ENCODE measurements at regions not wholly inside any gene's neighbourhood (a gene's known extent, or its start where the extent isn't known, plus 50 kb on each side); places are given as distances from the start of the nearest gene placed in this dataset.
"Not testable (repeated sequence)": the region's sequence is repeated elsewhere in the genome, so short reads cannot be mapped to it uniquely, and the experiment has no call there.

GRCh38 chr1:144065299-144066060 lies 93.7 kb upstream of the FAM72C start:
- H3K79me2 ChIP-seq (ENCODE audit: control insufficient read depth in 1 of 2, insufficient read depth in 2 of 2, low read length in 2 of 2); CTCF ChIA-PET (ENCODE audit: partially characterized antibody); H3K9ac ChIP-seq (replicated peaks in 1 of 4; ENCODE audit: extremely low read depth in 1 of 4, low read depth in 3 of 4, low read length in 3 of 4); H4K5ac ChIP-seq (ENCODE audit: insufficient read length, low read depth, low read length); H2AK5ac ChIP-seq (ENCODE audit: low read depth, low read length); H3K27ac ChIP-seq (ENCODE audit: low read depth, low read length); H3K9me3 ChIP-seq (ENCODE audit: insufficient read depth in 2 of 2, low read depth in 1 of 2, low read length in 1 of 2); H3K27me3 ChIP-seq (replicated peaks in 1 of 4; ENCODE audit: control insufficient read depth in 3 of 4, extremely low read depth in 1 of 4, insufficient read depth in 3 of 4, low read length in 3 of 4); H2BK15ac ChIP-seq (ENCODE audit: low read length); H3K4ac ChIP-seq (replicated peaks; ENCODE audit: insufficient read length, low read depth, low read length); H3K4me2 ChIP-seq (ENCODE audit: insufficient read depth in 1 of 2, low read depth in 2 of 2, low read length in 2 of 2); H2BK120ac ChIP-seq (replicated peaks; ENCODE audit: low read depth, low read length); H3K18ac ChIP-seq (ENCODE audit: extremely low read depth, low read length); H2BK5ac ChIP-seq (ENCODE audit: low read depth, low read length); FAIRE-seq; H3K14ac ChIP-seq (ENCODE audit: insufficient read length); H2AFZ ChIP-seq (ENCODE audit: low read length); H3K36me3 ChIP-seq (ENCODE audit: control insufficient read depth in 2 of 4, insufficient read depth in 4 of 4, low read length in 3 of 4); POLR2A ChIA-PET (ENCODE audit: partially characterized antibody); H4K91ac ChIP-seq (replicated peaks; ENCODE audit: insufficient read length, low read length); H4K8ac ChIP-seq (ENCODE audit: extremely low read depth, insufficient read depth, low read length); H3K23ac ChIP-seq (ENCODE audit: insufficient read length); H4K20me1 ChIP-seq (replicated peaks in 1 of 2; ENCODE audit: control insufficient read depth in 1 of 2, insufficient read depth in 2 of 2, low read length in 2 of 2); DNase-seq (ENCODE audit: low read depth in 1 of 2, low spot score in 2 of 2); H3K23me2 ChIP-seq (ENCODE audit: low read depth, low read length); H3K4me1 ChIP-seq (replicated peaks in 1 of 4; ENCODE audit: control insufficient read depth in 3 of 4, insufficient read depth in 4 of 4, low read length in 3 of 4); H3K4me3 ChIP-seq (ENCODE audit: extremely low read depth in 1 of 4, insufficient read depth in 2 of 4, low read depth in 3 of 4, low read length in 4 of 4); H2BK12ac ChIP-seq (ENCODE audit: low read depth, low read length); H2BK20ac ChIP-seq (ENCODE audit: low read length); H3K56ac ChIP-seq (replicated peaks; ENCODE audit: insufficient read length, low read depth, low read length); H3K79me1 ChIP-seq (ENCODE audit: low read depth, low read length): not testable (repeated sequence)
- no CpG with 5 or more reads among the region's 5 CpGs for WGBS, 2 experiments (ENCODE audit: extremely low coverage in 1 of 2, insufficient coverage in 1 of 2, insufficient read length in 1 of 2, insufficient replicate concordance in 2 of 2, low coverage in 1 of 2, low lambda C conversion rate in 2 of 2, missing lambda C conversion rate in 1 of 2)

- CTCF ChIA-PET (ENCODE audit: partially characterized antibody); FAIRE-seq: not testable (repeated sequence)
These were observed 77.6 kb upstream of the FAM72C start for GRCh38 chr1:144049365-144049764.

More at GRCh38 chr1:144049365-144049764, 77.6 kb upstream of the FAM72C start:
- H2AK5ac ChIP-seq (ENCODE audit: low read depth, low read length); H2BK15ac ChIP-seq (ENCODE audit: low read length); H2BK12ac ChIP-seq (ENCODE audit: low read depth, low read length); H3K56ac ChIP-seq (replicated peaks; ENCODE audit: insufficient read length, low read depth, low read length); H3K79me1 ChIP-seq (ENCODE audit: low read depth, low read length); H3K4me3 ChIP-seq (ENCODE audit: extremely low read depth in 1 of 4, insufficient read depth in 2 of 4, low read depth in 3 of 4, low read length in 4 of 4); POLR2A ChIA-PET (ENCODE audit: partially characterized antibody); H4K8ac ChIP-seq (ENCODE audit: extremely low read depth, insufficient read depth, low read length); H4K5ac ChIP-seq (ENCODE audit: insufficient read length, low read depth, low read length); H4K20me1 ChIP-seq (replicated peaks in 1 of 2; ENCODE audit: control insufficient read depth in 1 of 2, insufficient read depth in 2 of 2, low read length in 2 of 2); H3K23ac ChIP-seq (ENCODE audit: insufficient read length); H2BK20ac ChIP-seq (ENCODE audit: low read length); H4K91ac ChIP-seq (replicated peaks; ENCODE audit: insufficient read length, low read length); H2BK5ac ChIP-seq (ENCODE audit: low read depth, low read length); H3K14ac ChIP-seq (ENCODE audit: insufficient read length); H3K4me2 ChIP-seq (ENCODE audit: insufficient read depth in 1 of 2, low read depth in 2 of 2, low read length in 2 of 2); DNase-seq (ENCODE audit: low read depth in 1 of 2, low spot score in 2 of 2); H3K4me1 ChIP-seq (replicated peaks in 1 of 4; ENCODE audit: control insufficient read depth in 3 of 4, insufficient read depth in 4 of 4, low read length in 3 of 4); H2AFZ ChIP-seq (ENCODE audit: low read length); H2BK120ac ChIP-seq (replicated peaks; ENCODE audit: low read depth, low read length); H3K27ac ChIP-seq (ENCODE audit: low read depth, low read length); H3K79me2 ChIP-seq (ENCODE audit: control insufficient read depth in 1 of 2, insufficient read depth in 2 of 2, low read length in 2 of 2); H3K9ac ChIP-seq (replicated peaks in 1 of 4; ENCODE audit: extremely low read depth in 1 of 4, low read depth in 3 of 4, low read length in 3 of 4); H3K27me3 ChIP-seq (replicated peaks in 1 of 4; ENCODE audit: control insufficient read depth in 3 of 4, extremely low read depth in 1 of 4, insufficient read depth in 3 of 4, low read length in 3 of 4); H3K36me3 ChIP-seq (ENCODE audit: control insufficient read depth in 2 of 4, insufficient read depth in 4 of 4, low read length in 3 of 4); H3K18ac ChIP-seq (ENCODE audit: extremely low read depth, low read length); H3K9me3 ChIP-seq (ENCODE audit: insufficient read depth in 2 of 2, low read depth in 1 of 2, low read length in 1 of 2); H3K23me2 ChIP-seq (ENCODE audit: low read depth, low read length); H3K4ac ChIP-seq (replicated peaks; ENCODE audit: insufficient read length, low read depth, low read length): not testable (repeated sequence)
- WGBS, 2 experiments (ENCODE audit: extremely low coverage in 1 of 2, insufficient coverage in 1 of 2, insufficient read length in 1 of 2, insufficient replicate concordance in 2 of 2, low coverage in 1 of 2, low lambda C conversion rate in 2 of 2, missing lambda C conversion rate in 1 of 2) = no CpG with 5 or more reads among the region's 5 CpGs
